H1 (cell line): ENCODE measurements at regions not wholly inside any gene's neighbourhood (a gene's known extent, or its start where the extent isn't known, plus 50 kb on each side); places are given as distances from the start of the nearest gene placed in this dataset.

Source experiments
- CTCF ChIA-PET: fragments of 300-600 bp; sonication (Branson Sonifier 250); formaldehyde crosslinking; loops from one replicate; lab custom pipeline; 2021; ENCODE audit not compliant: partially characterized antibody; lab: Charles Lee
- POLR2A ChIA-PET: fragments of 300-600 bp; sonication (Branson Sonifier 250); formaldehyde crosslinking; loops from one replicate; lab custom pipeline; 2021; ENCODE audit warnings: inconsistent platforms; ENCODE audit not compliant: partially characterized antibody; lab: Charles Lee
- DNase-seq, 2 experiments: peaks; one replicate each; pipeline versions ENCODE4 v3.0.0 to v3.0.0-alpha.2; 2010 to 2022; ENCODE audit warnings: low spot score in 2 of 2, low read depth in 1 of 2, mixed read lengths in 1 of 2
- FAIRE-seq: peaks from 2 replicates; lab custom pipeline; 2011; peaks lifted over from hg19 to GRCh38; lab: Jason Lieb, UNC
- H2AFZ ChIP-seq: 2 replicates; pipeline ENCODE4 v1.8.1; 2012; ENCODE audit warnings: low read length, inconsistent platforms
- H2AK5ac ChIP-seq: 2 replicates; pipeline ENCODE4 v1.6.1; 2013; ENCODE audit warnings: low read depth, low read length
- H2BK120ac ChIP-seq: replicated peaks from 2 replicates; pipeline ENCODE3; 2013; ENCODE audit warnings: low read depth, low read length, inconsistent platforms
- H2BK12ac ChIP-seq: 2 replicates; pipeline ENCODE4 v1.6.1; 2013; ENCODE audit warnings: low read depth, low read length
- H2BK15ac ChIP-seq: 2 replicates; pipeline ENCODE4 v1.6.1; 2013; ENCODE audit warnings: low read length
- H2BK20ac ChIP-seq: 2 replicates; pipeline ENCODE4 v1.6.1; 2013; ENCODE audit warnings: low read length
- H2BK5ac ChIP-seq: 2 replicates; pipeline ENCODE4 v1.6.1; 2013; ENCODE audit warnings: low read depth, low read length
- H3K14ac ChIP-seq: 2 replicates; pipeline ENCODE4 v1.6.1; 2013; ENCODE audit warnings: inconsistent platforms; ENCODE audit not compliant: insufficient read length
- H3K18ac ChIP-seq: 2 replicates; pipeline ENCODE4 v1.6.1; 2013; ENCODE audit warnings: low read length; ENCODE audit errors: extremely low read depth
- H3K23ac ChIP-seq: 2 replicates; pipeline ENCODE4 v1.6.1; 2013; ENCODE audit warnings: inconsistent platforms; ENCODE audit not compliant: insufficient read length
- H3K23me2 ChIP-seq: 2 replicates; pipeline ENCODE4 v1.6.1; 2013; ENCODE audit warnings: low read depth, low read length
- H3K27ac ChIP-seq: 2 replicates; pipeline ENCODE4 v1.6.1; 2011; ENCODE audit warnings: low read depth, low read length, inconsistent platforms
- H3K27me3 ChIP-seq, 4 experiments: replicated peaks in 1 of 4; 1 replicate in 1 of 4; 2 replicates in 3 of 4; pipeline versions ENCODE4 v1.6.1 to v1.8.1; 2011 to 2013; ENCODE audit warnings: low read length in 3 of 4, mild to moderate bottlenecking in 3 of 4, inconsistent platforms in 2 of 4, mixed read lengths in 2 of 4, moderate library complexity in 1 of 4; ENCODE audit not compliant: control insufficient read depth in 3 of 4, insufficient read depth in 3 of 4; ENCODE audit errors: extremely low read depth in 1 of 4
- H3K36me3 ChIP-seq, 4 experiments: 2 replicates each; pipeline versions ENCODE4 v1.6.1 to v1.8.1; 2011 to 2013; ENCODE audit warnings: mild to moderate bottlenecking in 4 of 4, low read length in 3 of 4, moderate library complexity in 2 of 4, control low read depth in 1 of 4, inconsistent platforms in 1 of 4; ENCODE audit not compliant: insufficient read depth in 4 of 4, control insufficient read depth in 2 of 4
- H3K4ac ChIP-seq: replicated peaks from 2 replicates; pipeline ENCODE3; 2013; ENCODE audit warnings: low read length, low read depth, mixed read lengths, inconsistent platforms; ENCODE audit not compliant: insufficient read length
- H3K4me1 ChIP-seq, 4 experiments: replicated peaks in 1 of 4; 1 replicate in 1 of 4; 2 replicates in 3 of 4; pipeline versions ENCODE4 v1.6.1 to v1.8.1; 2011 to 2013; ENCODE audit warnings: low read length in 3 of 4, inconsistent platforms in 2 of 4, mixed read lengths in 1 of 4; ENCODE audit not compliant: insufficient read depth in 4 of 4, control insufficient read depth in 3 of 4
- H3K4me2 ChIP-seq, 2 experiments: 2 replicates each; pipeline versions ENCODE4 v1.6.1 to v1.8.1; 2011 to 2013; ENCODE audit warnings: low read depth in 2 of 2, low read length in 2 of 2, control low read depth in 1 of 2, inconsistent platforms in 1 of 2, mild to moderate bottlenecking in 1 of 2; ENCODE audit not compliant: insufficient read depth in 1 of 2
- H3K4me3 ChIP-seq, 4 experiments: fragments of 200-600, 300-600 bp in 1 of 4; sonication (generic), shearing (Covaris generic), sonication (Bioruptor Twin) in 1 of 4; 2 replicates each; pipeline versions ENCODE4 v1.5.1 to v1.8.1; 2011 to 2016; ENCODE audit warnings: low read length in 4 of 4, low read depth in 3 of 4, control low read depth in 2 of 4, inconsistent platforms in 2 of 4, mild to moderate bottlenecking in 2 of 4, mixed read lengths in 1 of 4, moderate library complexity in 1 of 4; ENCODE audit not compliant: insufficient read depth in 2 of 4; ENCODE audit errors: extremely low read depth in 1 of 4
- H3K56ac ChIP-seq: replicated peaks from 2 replicates; pipeline ENCODE3; 2013; ENCODE audit warnings: low read depth, mild to moderate bottlenecking, mixed read lengths, low read length, inconsistent platforms; ENCODE audit not compliant: insufficient read length
- H3K79me1 ChIP-seq: 2 replicates; pipeline ENCODE4 v1.6.1; 2013; ENCODE audit warnings: low read depth, low read length, control low read depth
- H3K79me2 ChIP-seq, 2 experiments: 2 replicates each; pipeline versions ENCODE4 v1.6.1 to v1.8.1; 2012 to 2013; ENCODE audit warnings: low read length in 2 of 2, mild to moderate bottlenecking in 2 of 2, inconsistent platforms in 1 of 2; ENCODE audit not compliant: insufficient read depth in 2 of 2, control insufficient read depth in 1 of 2
- H3K9ac ChIP-seq, 4 experiments: replicated peaks in 1 of 4; 1 replicate in 1 of 4; 2 replicates in 3 of 4; pipeline versions ENCODE4 v1.6.1 to v1.8.1; 2011 to 2013; ENCODE audit warnings: low read depth in 3 of 4, low read length in 3 of 4, control low read depth in 2 of 4, mild to moderate bottlenecking in 2 of 4, moderate library complexity in 2 of 4, inconsistent platforms in 1 of 4; ENCODE audit errors: extremely low read depth in 1 of 4
- H3K9me3 ChIP-seq, 2 experiments: 2 replicates each; pipeline versions ENCODE4 v1.6.1 to v1.8.1; 2012 to 2013; ENCODE audit warnings: mild to moderate bottlenecking in 2 of 2, moderate library complexity in 2 of 2, control low read depth in 1 of 2, inconsistent platforms in 1 of 2, low read depth in 1 of 2, low read length in 1 of 2, mixed read lengths in 1 of 2; ENCODE audit not compliant: insufficient read depth in 2 of 2
- H4K20me1 ChIP-seq, 2 experiments: replicated peaks in 1 of 2; 2 replicates each; pipeline versions ENCODE3 to v1.8.1; 2011 to 2013; ENCODE audit warnings: inconsistent platforms in 2 of 2, low read length in 2 of 2, mild to moderate bottlenecking in 1 of 2; ENCODE audit not compliant: insufficient read depth in 2 of 2, control insufficient read depth in 1 of 2
- H4K5ac ChIP-seq: 2 replicates; pipeline ENCODE4 v1.6.1; 2013; ENCODE audit warnings: low read length, low read depth, mixed read lengths, inconsistent platforms; ENCODE audit not compliant: insufficient read length
- H4K8ac ChIP-seq: 2 replicates; pipeline ENCODE4 v1.8.0; 2013; ENCODE audit warnings: mild to moderate bottlenecking, moderate library complexity, low read length, inconsistent platforms; ENCODE audit not compliant: insufficient read depth; ENCODE audit errors: extremely low read depth
- H4K91ac ChIP-seq: replicated peaks from 2 replicates; pipeline ENCODE3; 2013; ENCODE audit warnings: low read length, mixed read lengths, inconsistent platforms; ENCODE audit not compliant: insufficient read length
- EGR1 ChIP-seq: IDR thresholded peaks from 2 replicates; pipeline ENCODE4 v1.6.1; 2011; ENCODE audit warnings: low read depth, low read length, borderline replicate concordance
- GABPA ChIP-seq: IDR thresholded peaks from 2 replicates; pipeline ENCODE4 v1.6.1; 2011; ENCODE audit warnings: mild to moderate bottlenecking, low read length, moderate library complexity, borderline replicate concordance; ENCODE audit not compliant: insufficient read depth
- RBBP5 ChIP-seq: IDR thresholded peaks from 2 replicates; pipeline ENCODE4 v1.7.1; 2012; ENCODE audit warnings: low read depth, mild to moderate bottlenecking, inconsistent platforms, low read length, moderate library complexity, borderline replicate concordance
- RFX5 ChIP-seq: IDR thresholded peaks from 2 replicates; pipeline ENCODE4 v1.6.1; 2011; ENCODE audit warnings: low read depth, low read length, improper control_type of control experiment, borderline replicate concordance
- SIN3A ChIP-seq, 2 experiments: IDR thresholded peaks in 1 of 2; conservative IDR thresholded peaks in 1 of 2; 2 replicates each; pipeline ENCODE4 v1.6.1; 2011 to 2012; ENCODE audit warnings: low read length in 2 of 2, improper control_type of control experiment in 1 of 2, low read depth in 1 of 2, mild to moderate bottlenecking in 1 of 2
- SIRT6 ChIP-seq: IDR thresholded peaks from one replicate; pipeline ENCODE4 v1.7.1; 2012; ENCODE audit warnings: low read length, inconsistent platforms
- SP4 ChIP-seq: IDR thresholded peaks from 2 replicates; pipeline ENCODE4 v1.6.1; 2012; ENCODE audit warnings: low read length, inconsistent platforms
- TAF7 ChIP-seq: optimal IDR thresholded peaks from 2 replicates; pipeline ENCODE3; 2011; ENCODE audit warnings: low read depth, mild to moderate bottlenecking, inconsistent platforms, low read length, moderate library complexity, borderline replicate concordance
- TBP ChIP-seq: IDR thresholded peaks from 2 replicates; pipeline ENCODE4 v1.6.1; 2011; ENCODE audit warnings: low read depth, low read length, improper control_type of control experiment
- WGBS, 2 experiments: shearing (Covaris generic) in 1 of 2; methylation state at CpG; one replicate each; pipeline versions ENCODE4 v1.1.6 to v1.1.7; 2013 to 2015; ENCODE audit warnings: low lambda C conversion rate in 2 of 2, mixed read lengths in 2 of 2, inconsistent platforms in 1 of 2, low coverage in 1 of 2, missing lambda C conversion rate in 1 of 2; ENCODE audit not compliant: insufficient replicate concordance in 2 of 2, insufficient coverage in 1 of 2, insufficient read length in 1 of 2; ENCODE audit errors: extremely low coverage in 1 of 2, missing lambda C conversion rate in 1 of 2; 5-methylcytosine and 5-hydroxymethylcytosine counted together
- TF ChIP-seq, protein P1 (sequence below), 3 experiments: IDR thresholded peaks; 1 replicate in 2 of 3; 2 replicates in 1 of 3; pipeline versions ENCODE4 v1.5.1 to v1.6.1; 2011; ENCODE audit warnings: low read length in 3 of 3, mild to moderate bottlenecking in 3 of 3, inconsistent platforms in 2 of 3, low read depth in 1 of 3, moderate library complexity in 1 of 3; ENCODE audit not compliant: insufficient read depth in 1 of 3; ENCODE audit errors: control extremely low read depth in 1 of 3

DNA sequence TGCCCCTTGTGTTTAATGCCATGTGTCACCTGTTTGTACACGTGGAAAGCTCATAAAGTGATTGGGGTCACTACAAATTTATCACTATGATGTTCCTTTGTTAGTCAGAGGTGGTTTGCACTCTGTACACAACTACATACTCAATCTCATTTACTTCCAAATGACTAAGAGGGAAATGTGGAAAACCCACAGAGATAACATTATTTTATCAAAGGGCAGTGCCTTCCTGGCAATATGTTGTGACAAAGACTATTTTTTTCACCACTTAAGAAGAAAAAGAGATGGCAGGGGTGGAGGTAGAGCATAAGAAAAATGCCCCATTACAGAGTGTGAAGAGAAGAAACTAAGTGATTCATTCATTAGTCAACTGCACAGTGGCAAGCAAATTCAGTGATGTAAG is 1064.1 kb upstream of the FLRT2 start:
- Histone ChIP-seq H2AFZ (no peak overlapping the region), H3K79me1 (no peaks in the 10 kb centered on the region), H3K4me1 (no peaks in the 10 kb centered on the region), H2BK12ac (no peak overlapping the region), H2BK120ac (no peak overlapping the region), H2BK20ac (no peak overlapping the region), H2BK5ac (no peak overlapping the region), H3K27me3 (no peaks in the 10 kb centered on the region), H3K9ac (no peak overlapping the region), H3K4me3 (no peak overlapping the region), H3K36me3 (no peaks in the 10 kb centered on the region), H3K56ac (no peak overlapping the region), H3K14ac (no peak overlapping the region), H3K23ac (no peak overlapping the region), H4K5ac (no peak overlapping the region), H3K9me3 (no peaks in the 10 kb centered on the region), H4K20me1 (no peaks in the 10 kb centered on the region), H3K4me2 (no peak overlapping the region), H3K27ac (no peak overlapping the region), H2AK5ac (no peak overlapping the region), H3K79me2 (no peaks in the 10 kb centered on the region), H2BK15ac (no peak overlapping the region), H3K23me2 (no peaks in the 10 kb centered on the region), H4K91ac (no peak overlapping the region), H4K8ac (no peak overlapping the region), H3K18ac (no peak overlapping the region), H3K4ac (no peak overlapping the region)
- FAIRE-seq (no peak), DNase-seq (no peak)
- 100% methylated on average over 1 of the region's 1 CpG; no CpG with 5 or more reads in 1 of the 2 experiments for WGBS, 2 experiments
- POLR2A ChIA-PET = no interaction called here
- CTCF ChIA-PET = no interaction called here
- TF ChIP-seq RBBP5 (no peak), RFX5 (no peak), TAF7 (no peak), GABPA (no peak), SP4 (no peak), TBP (no peak), SIRT6 (no peak), EGR1 (no peak), SIN3A (conservative IDR thresholded peaks at IDR 0.05 in 1 of 2, IDR thresholded peaks at IDR 0.05 in 1 of 2; ENCODE audit: low read depth in 1 of 2, low read length in 2 of 2) (no peak)
- TF ChIP-seq, protein P1, sequence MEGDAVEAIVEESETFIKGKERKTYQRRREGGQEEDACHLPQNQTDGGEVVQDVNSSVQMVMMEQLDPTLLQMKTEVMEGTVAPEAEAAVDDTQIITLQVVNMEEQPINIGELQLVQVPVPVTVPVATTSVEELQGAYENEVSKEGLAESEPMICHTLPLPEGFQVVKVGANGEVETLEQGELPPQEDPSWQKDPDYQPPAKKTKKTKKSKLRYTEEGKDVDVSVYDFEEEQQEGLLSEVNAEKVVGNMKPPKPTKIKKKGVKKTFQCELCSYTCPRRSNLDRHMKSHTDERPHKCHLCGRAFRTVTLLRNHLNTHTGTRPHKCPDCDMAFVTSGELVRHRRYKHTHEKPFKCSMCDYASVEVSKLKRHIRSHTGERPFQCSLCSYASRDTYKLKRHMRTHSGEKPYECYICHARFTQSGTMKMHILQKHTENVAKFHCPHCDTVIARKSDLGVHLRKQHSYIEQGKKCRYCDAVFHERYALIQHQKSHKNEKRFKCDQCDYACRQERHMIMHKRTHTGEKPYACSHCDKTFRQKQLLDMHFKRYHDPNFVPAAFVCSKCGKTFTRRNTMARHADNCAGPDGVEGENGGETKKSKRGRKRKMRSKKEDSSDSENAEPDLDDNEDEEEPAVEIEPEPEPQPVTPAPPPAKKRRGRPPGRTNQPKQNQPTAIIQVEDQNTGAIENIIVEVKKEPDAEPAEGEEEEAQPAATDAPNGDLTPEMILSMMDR (IDR thresholded peaks at IDR 0.05; ENCODE audit: control extremely low read depth in 1 of 3, insufficient read depth in 1 of 3, low read depth in 1 of 3, low read length in 3 of 3) = no peak
